Vagina (tissue), 2 donors: ENCODE measurements at regions not wholly inside any gene's neighbourhood (a gene's known extent, or its start where the extent isn't known, plus 50 kb on each side); places are given as distances from the start of the nearest gene placed in this dataset.

Source experiments
- CTCF ChIP-seq, 3 experiments: fragments of 450-650 bp in 2 of 3; fragments of 200-600 bp in 1 of 3; sonication (generic) in 1 of 3; IDR thresholded peaks; one replicate each; pipeline ENCODE4 v1.5.1; 2017 to 2019; ENCODE audit warnings: antibody characterized with exemption in 3 of 3, mild to moderate bottlenecking in 2 of 3, moderate library complexity in 2 of 3
- POLR2A ChIP-seq, 2 donors: fragments of 450-650 bp; IDR thresholded peaks; one replicate each; pipeline ENCODE4 v1.6.1; 2017; ENCODE audit warnings: antibody characterized with exemption in 2 of 2, mild to moderate bottlenecking in 2 of 2, moderate library complexity in 2 of 2
- POLR2AphosphoS5 ChIP-seq, 2 donors: sonication (generic); formaldehyde crosslinking; IDR thresholded peaks; one replicate each; pipeline ENCODE4 v1.9.0; 2017; ENCODE audit warnings: antibody characterized with exemption in 2 of 2, mild to moderate bottlenecking in 2 of 2, low read depth in 1 of 2; ENCODE audit not compliant: insufficient read depth in 1 of 2

DNA sequence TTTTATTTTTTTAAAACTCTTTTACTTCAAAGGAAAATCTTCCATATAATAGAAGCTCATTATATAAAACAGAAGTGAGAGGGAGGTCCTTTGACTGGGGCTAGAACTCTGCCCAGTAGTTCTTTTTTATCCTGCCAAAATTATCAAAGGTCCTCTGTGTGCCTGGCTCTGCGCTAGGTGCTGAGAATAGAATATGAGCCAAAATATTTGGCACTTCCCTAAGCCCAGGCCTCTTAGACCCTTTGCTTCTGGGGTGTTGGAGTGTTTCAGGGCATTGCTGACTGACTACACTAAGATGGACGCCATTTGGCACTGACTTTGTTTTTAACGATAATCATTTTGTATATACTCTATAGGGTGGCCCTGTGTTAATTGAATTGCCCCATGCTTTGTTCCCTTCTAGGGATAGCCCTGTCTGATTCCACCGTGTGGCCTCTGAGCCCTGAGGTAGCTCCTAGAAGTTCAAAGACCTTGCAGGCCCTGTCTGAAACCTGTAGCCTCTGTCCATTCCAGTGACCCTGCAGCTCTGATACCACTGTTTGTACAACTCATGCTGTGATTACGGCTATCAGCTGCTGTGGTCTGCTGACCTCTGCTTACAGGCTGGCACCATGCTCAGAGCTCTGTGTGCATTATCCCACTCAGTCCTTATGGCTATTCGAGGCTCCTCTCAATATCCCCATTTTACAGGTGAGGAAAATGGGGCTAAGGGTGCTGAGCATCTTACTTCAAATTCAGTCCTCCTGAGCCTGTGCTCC, 84.3 kb upstream of the SHB start:
- TF ChIP-seq CTCF (IDR thresholded peaks at IDR 0.05), result no peak
- no peak for TF ChIP-seq POLR2A (IDR thresholded peaks at IDR 0.05)
- no peak for TF ChIP-seq POLR2AphosphoS5 (IDR thresholded peaks at IDR 0.05; ENCODE audit: insufficient read depth in 1 of 2, low read depth in 1 of 2)
